ENCODE measurements at regions not wholly inside any gene's neighbourhood (a gene's known extent, or its start where the extent isn't known, plus 50 kb on each side); places are given as distances from the start of the nearest gene placed in this dataset.

DNA sequence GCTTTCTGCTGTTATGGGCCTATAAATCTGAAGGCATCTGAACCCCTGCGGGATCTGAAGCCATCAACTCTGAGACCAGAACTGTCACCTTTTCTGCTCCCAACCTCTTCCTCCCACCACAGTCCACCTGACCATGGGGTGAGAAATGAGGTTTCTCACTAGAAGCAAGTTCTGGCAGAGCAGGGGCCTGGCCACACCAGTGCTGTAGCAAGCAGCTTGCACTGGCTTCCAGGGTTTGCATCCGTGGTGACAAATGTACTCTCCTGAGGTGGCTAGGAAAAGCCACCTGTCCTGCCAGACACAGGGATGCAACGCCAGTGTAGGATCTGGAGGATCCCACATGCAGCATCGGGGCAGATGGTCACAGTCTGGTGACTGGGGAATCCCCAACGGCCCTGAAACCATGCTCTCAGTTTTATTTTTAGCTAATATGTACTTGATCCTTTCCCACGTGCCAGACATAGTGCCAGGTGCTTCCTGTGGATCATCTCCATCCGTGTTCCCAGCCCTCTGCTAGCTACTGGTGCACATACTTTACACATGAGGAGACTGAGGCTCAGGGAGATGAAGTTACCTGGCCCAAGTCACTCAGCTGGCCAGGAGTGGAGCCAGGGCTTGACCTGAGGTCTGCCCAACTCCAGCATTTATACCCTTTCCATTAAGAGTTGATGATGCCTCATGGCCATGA, 122.1 kb upstream of the SPACA1 start:
- Histone ChIP-seq H3K27ac (ENCODE audit: insufficient read depth, low read depth, low read length) (no peak overlapping the region), H3K4me3 (replicated peaks in 1 of 3; ENCODE audit: insufficient read depth in 1 of 3, low read depth in 1 of 3, low read length in 3 of 3) (no peak overlapping the region), H3K9me3 (replicated peaks; ENCODE audit: control insufficient read depth, insufficient read depth, low read length) (no peaks in the 10 kb centered on the region), H2AFZ (ENCODE audit: low read depth, low read length) (no peak overlapping the region), H3K79me2 (ENCODE audit: control insufficient read depth, insufficient read depth, low read length) (no peaks in the 10 kb centered on the region), H3K9ac (replicated peaks; ENCODE audit: extremely low read depth, insufficient read depth, low read length) (no peak overlapping the region), H3K4me1 (ENCODE audit: control insufficient read depth, extremely low read depth, insufficient read depth, low read length) (no peaks in the 10 kb centered on the region), H3K4me2 (ENCODE audit: insufficient read depth, low read length) (no peak overlapping the region), H4K20me1 (replicated peaks; ENCODE audit: control insufficient read depth, extremely low read depth, insufficient read depth, low read length) (no peaks in the 10 kb centered on the region), H3K27me3 (ENCODE audit: control insufficient read depth in 2 of 2, insufficient read depth in 2 of 2, low read length in 2 of 2) (peaks cover 0 to 2% of the 10 kb centered on the region in 2 experiments), H3K9me1 (replicated peaks; ENCODE audit: control insufficient read depth, extremely low read depth, insufficient read depth, low read length) (no peaks in the 10 kb centered on the region), H3K36me3 (ENCODE audit: control insufficient read depth in 2 of 2, extremely low read depth in 1 of 2, insufficient read depth in 2 of 2, low read length in 2 of 2) (no peaks in the 10 kb centered on the region)
- CTCF ChIA-PET, result interaction anchor here (1.2 to 6.9 kb wide), 3 partner anchors 8 to 944 kb away, joined by 3 to 152 read pairs (median 5); no protein-coding TSS in a partner anchor
- no peak for FAIRE-seq
- no peak for DNase-seq (ENCODE audit: low read depth, low spot score)
- dilution Hi-C loops (cut with MboI; ENCODE audit: extremely low pct_ligation_motif_present, low sequenced_read_pairs) (loop anchor here (25.0 kb wide), 1 partner anchor 537 kb away; no protein-coding TSS in a partner anchor), intact Hi-C loops (cut with micrococcal nuclease) (no loop called here)
- TF ChIP-seq, protein P1, sequence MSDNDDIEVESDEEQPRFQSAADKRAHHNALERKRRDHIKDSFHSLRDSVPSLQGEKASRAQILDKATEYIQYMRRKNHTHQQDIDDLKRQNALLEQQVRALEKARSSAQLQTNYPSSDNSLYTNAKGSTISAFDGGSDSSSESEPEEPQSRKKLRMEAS (IDR thresholded peaks at IDR 0.05; ENCODE audit: insufficient read depth, insufficient read length), result no peak
- TF ChIP-seq POLR2AphosphoS5 (IDR thresholded peaks at IDR 0.05; ENCODE audit: insufficient read depth, low read depth, low read length), result no peak
- POLR2A ChIA-PET, result interaction anchor here (0.6 kb wide), 1 partner anchor 474 kb away, joined by 3 read pairs; no protein-coding TSS in a partner anchor
- no TSS peak for BruUV-seq (replicated peaks)

DNA sequence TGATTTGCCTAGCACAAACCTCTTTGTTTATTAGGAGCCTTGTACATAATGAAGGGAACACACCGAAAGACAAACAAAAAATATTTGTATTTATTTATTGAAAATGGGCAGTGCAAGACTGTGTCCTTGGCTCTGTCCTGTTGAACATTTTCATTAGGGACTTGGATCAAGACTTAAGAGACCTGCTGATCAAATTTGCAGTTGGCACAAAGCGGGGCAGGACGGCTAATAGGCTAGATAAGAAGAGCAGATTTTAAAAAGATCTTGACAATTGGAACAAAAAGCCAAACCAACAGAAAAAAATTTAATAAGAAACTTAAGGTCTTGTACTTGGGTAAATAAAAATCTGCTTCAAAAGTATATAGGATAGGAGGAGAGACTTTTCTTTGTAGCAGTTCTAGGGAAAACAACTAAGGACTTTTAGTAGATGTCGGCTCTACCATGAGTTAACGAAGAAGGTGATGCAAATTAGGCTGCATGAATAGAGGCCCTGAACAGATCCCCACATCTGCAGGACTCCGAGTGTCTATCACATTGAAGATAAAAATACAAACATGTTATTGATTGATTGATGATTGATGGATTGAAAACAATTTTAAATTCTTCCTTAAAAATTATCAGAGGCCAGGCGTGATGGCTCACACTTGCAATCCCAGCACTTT, 124.1 kb upstream of the SPACA1 start:
- H3K9me3 ChIP-seq (replicated peaks; ENCODE audit: control insufficient read depth, insufficient read depth, low read length), result no peaks in the 10 kb centered on the region
- H3K9me1 ChIP-seq (replicated peaks; ENCODE audit: control insufficient read depth, extremely low read depth, insufficient read depth, low read length), result no peaks in the 10 kb centered on the region
- H2AFZ ChIP-seq (ENCODE audit: low read depth, low read length), result no peak overlapping the region
- BruUV-seq (replicated peaks), result no TSS peak
- H3K4me3 ChIP-seq (replicated peaks in 1 of 3; ENCODE audit: insufficient read depth in 1 of 3, low read depth in 1 of 3, low read length in 3 of 3), result no peak overlapping the region
- no peak overlapping the region for H3K4me2 ChIP-seq (ENCODE audit: insufficient read depth, low read length)
- POLR2A ChIA-PET, result no interaction called here
- no peaks in the 10 kb centered on the region for H3K4me1 ChIP-seq (ENCODE audit: control insufficient read depth, extremely low read depth, insufficient read depth, low read length)
- TF ChIP-seq POLR2AphosphoS5 (IDR thresholded peaks at IDR 0.05; ENCODE audit: insufficient read depth, low read depth, low read length), result no peak
- TF ChIP-seq, protein P1 (IDR thresholded peaks at IDR 0.05; ENCODE audit: insufficient read depth, insufficient read length), result no peak
- TF ChIP-seq JUN (IDR thresholded peaks at IDR 0.05; ENCODE audit: borderline replicate concordance, insufficient read depth, insufficient read length, low read depth), result no peak
- TF ChIP-seq FOS (IDR thresholded peaks at IDR 0.05; ENCODE audit: borderline replicate concordance, insufficient read depth, low read length), result no peak
- TF ChIP-seq, protein P2, sequence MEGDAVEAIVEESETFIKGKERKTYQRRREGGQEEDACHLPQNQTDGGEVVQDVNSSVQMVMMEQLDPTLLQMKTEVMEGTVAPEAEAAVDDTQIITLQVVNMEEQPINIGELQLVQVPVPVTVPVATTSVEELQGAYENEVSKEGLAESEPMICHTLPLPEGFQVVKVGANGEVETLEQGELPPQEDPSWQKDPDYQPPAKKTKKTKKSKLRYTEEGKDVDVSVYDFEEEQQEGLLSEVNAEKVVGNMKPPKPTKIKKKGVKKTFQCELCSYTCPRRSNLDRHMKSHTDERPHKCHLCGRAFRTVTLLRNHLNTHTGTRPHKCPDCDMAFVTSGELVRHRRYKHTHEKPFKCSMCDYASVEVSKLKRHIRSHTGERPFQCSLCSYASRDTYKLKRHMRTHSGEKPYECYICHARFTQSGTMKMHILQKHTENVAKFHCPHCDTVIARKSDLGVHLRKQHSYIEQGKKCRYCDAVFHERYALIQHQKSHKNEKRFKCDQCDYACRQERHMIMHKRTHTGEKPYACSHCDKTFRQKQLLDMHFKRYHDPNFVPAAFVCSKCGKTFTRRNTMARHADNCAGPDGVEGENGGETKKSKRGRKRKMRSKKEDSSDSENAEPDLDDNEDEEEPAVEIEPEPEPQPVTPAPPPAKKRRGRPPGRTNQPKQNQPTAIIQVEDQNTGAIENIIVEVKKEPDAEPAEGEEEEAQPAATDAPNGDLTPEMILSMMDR (IDR thresholded peaks at IDR 0.05; ENCODE audit: extremely low read depth in 1 of 2, insufficient read depth in 1 of 2, low read depth in 1 of 2, low read length in 2 of 2), result no peak
- no peak for TF ChIP-seq GATA2 (IDR thresholded peaks at IDR 0.05; ENCODE audit: insufficient read depth, insufficient read length, low read depth, low read length)
- no peak for TF ChIP-seq MYC (IDR thresholded peaks at IDR 0.05; ENCODE audit: low read depth, low read length)
- no peak for TF ChIP-seq EZH2 (IDR thresholded peaks at IDR 0.05; ENCODE audit: borderline replicate concordance, low read depth, low read length, severe bottlenecking)
- TF ChIP-seq POLR2A (IDR thresholded peaks at IDR 0.05; ENCODE audit: low read depth, low read length), result no peak
- CTCF ChIA-PET, result no interaction called here
- H3K9ac ChIP-seq (replicated peaks; ENCODE audit: extremely low read depth, insufficient read depth, low read length), result no peak overlapping the region
- FAIRE-seq, result no peak
- dilution Hi-C loops (cut with MboI; ENCODE audit: extremely low pct_ligation_motif_present, low sequenced_read_pairs), result no loop called here
- H4K20me1 ChIP-seq (replicated peaks; ENCODE audit: control insufficient read depth, extremely low read depth, insufficient read depth, low read length), result no peaks in the 10 kb centered on the region
- H3K79me2 ChIP-seq (ENCODE audit: control insufficient read depth, insufficient read depth, low read length), result no peaks in the 10 kb centered on the region
- H3K27me3 ChIP-seq (ENCODE audit: control insufficient read depth in 2 of 2, insufficient read depth in 2 of 2, low read length in 2 of 2), result peaks cover 2 to 4% of the 10 kb centered on the region in 2 experiments
- H3K36me3 ChIP-seq (ENCODE audit: control insufficient read depth in 2 of 2, extremely low read depth in 1 of 2, insufficient read depth in 2 of 2, low read length in 2 of 2), result no peaks in the 10 kb centered on the region
- no peak overlapping the region for H3K27ac ChIP-seq (ENCODE audit: insufficient read depth, low read depth, low read length)
- no peak for DNase-seq (ENCODE audit: low read depth, low spot score)
- intact Hi-C loops (cut with micrococcal nuclease), result no loop called here
